A549 (cell line): ENCODE measurements at regions not wholly inside any gene's neighbourhood (a gene's known extent, or its start where the extent isn't known, plus 50 kb on each side); places are given as distances from the start of the nearest gene placed in this dataset.

Source experiments
- EP300 ChIP-seq, 2 experiments: fragments of >200 bp; sonication (Bioruptor Twin); formaldehyde crosslinking; IDR thresholded peaks; 2 replicates in 1 of 2; 3 replicates in 1 of 2; pipeline ENCODE4 v1.6.1; 2016 to 2017
- MAZ ChIP-seq: fragments of 150-350 bp; IDR thresholded peaks from 2 replicates; pipeline ENCODE4 v1.6.1; 2014; ENCODE audit warnings: antibody characterized with exemption, low read depth, low read length, borderline replicate concordance
- NR3C1 ChIP-seq: fragments of >200 bp; sonication (Bioruptor Twin); formaldehyde crosslinking; IDR thresholded peaks from 3 replicates; pipeline ENCODE4 v1.6.1; 2017
- POLR2A ChIP-seq: IDR thresholded peaks from 2 replicates; pipeline ENCODE4 v1.6.1; 2012; ENCODE audit warnings: mild to moderate bottlenecking, low read length
- RAD21 ChIP-seq, 2 experiments: fragments of >200 bp in 1 of 2; sonication (Bioruptor Twin) in 1 of 2; formaldehyde crosslinking in 1 of 2; IDR thresholded peaks in 1 of 2; conservative IDR thresholded peaks in 1 of 2; 2 replicates in 1 of 2; 3 replicates in 1 of 2; pipeline ENCODE4 v1.6.1; 2012 to 2018; ENCODE audit warnings: inconsistent platforms in 1 of 2
- RFX5 ChIP-seq: fragments of 450-650 bp; IDR thresholded peaks from 2 replicates; pipeline ENCODE4 v1.7.1; 2014; ENCODE audit warnings: antibody characterized with exemption, mild to moderate bottlenecking, moderate library complexity
- ZC3H11A ChIP-seq: fragments of 450-650 bp; IDR thresholded peaks from 2 replicates; pipeline ENCODE4 v1.6.1; 2014; ENCODE audit warnings: antibody characterized with exemption, mild to moderate bottlenecking
- TF ChIP-seq, protein P1 (sequence below): fragments of 150-350 bp; IDR thresholded peaks from 2 replicates; pipeline ENCODE4 v1.6.1; 2014; ENCODE audit warnings: low read depth, mild to moderate bottlenecking, low read length
- TF ChIP-seq, protein P2 (sequence below): fragments of >200 bp; sonication (Bioruptor Twin); formaldehyde crosslinking; IDR thresholded peaks from 3 replicates; pipeline ENCODE4 v1.5.1; 2016
- TF ChIP-seq, protein P3 (sequence below): IDR thresholded peaks from 2 replicates; pipeline ENCODE4 v1.6.1; 2012

DNA sequence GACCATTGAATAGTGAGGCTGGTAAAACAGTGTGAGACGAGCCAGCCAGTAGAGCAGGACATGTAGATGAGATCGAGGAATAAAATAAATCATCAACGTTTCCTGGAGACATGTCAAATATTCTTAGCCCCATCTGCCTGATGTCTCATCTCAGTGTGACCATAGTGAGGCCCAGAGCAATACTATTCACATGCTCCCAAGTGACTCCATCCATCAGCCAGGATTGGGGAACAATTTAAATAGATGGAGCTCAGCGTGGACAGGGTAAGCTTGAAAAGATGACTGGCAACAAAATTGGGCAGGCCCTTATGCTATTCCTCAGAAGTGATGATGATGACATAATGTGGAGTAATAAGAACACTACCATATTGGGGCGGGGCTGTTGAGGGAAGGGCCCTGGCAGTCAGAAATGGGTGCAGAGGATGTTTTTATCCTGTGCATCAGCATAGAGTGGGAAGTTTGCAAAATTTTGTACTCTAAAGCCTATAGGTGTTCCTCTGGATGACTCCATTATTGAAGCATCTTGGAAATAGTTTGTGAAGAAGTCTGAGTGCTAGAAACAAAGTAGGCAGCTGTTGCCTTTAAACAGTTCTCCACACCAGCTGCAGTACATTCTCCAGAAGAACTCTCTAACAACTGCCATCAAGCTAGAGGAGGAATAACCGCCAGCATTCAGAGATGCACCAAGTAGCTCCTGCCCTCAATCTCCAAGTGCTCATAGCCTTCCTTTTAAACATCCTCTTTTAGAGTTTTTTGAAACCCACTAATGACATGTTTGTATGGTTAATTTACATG is 333.0 kb downstream of the DCHS2 start:
- no peak for TF ChIP-seq ZC3H11A
- TF ChIP-seq, protein P1, sequence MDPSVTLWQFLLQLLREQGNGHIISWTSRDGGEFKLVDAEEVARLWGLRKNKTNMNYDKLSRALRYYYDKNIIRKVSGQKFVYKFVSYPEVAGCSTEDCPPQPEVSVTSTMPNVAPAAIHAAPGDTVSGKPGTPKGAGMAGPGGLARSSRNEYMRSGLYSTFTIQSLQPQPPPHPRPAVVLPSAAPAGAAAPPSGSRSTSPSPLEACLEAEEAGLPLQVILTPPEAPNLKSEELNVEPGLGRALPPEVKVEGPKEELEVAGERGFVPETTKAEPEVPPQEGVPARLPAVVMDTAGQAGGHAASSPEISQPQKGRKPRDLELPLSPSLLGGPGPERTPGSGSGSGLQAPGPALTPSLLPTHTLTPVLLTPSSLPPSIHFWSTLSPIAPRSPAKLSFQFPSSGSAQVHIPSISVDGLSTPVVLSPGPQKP = no peak
- TF ChIP-seq MAZ = no peak
- no peak for TF ChIP-seq POLR2A
- TF ChIP-seq, protein P2, sequence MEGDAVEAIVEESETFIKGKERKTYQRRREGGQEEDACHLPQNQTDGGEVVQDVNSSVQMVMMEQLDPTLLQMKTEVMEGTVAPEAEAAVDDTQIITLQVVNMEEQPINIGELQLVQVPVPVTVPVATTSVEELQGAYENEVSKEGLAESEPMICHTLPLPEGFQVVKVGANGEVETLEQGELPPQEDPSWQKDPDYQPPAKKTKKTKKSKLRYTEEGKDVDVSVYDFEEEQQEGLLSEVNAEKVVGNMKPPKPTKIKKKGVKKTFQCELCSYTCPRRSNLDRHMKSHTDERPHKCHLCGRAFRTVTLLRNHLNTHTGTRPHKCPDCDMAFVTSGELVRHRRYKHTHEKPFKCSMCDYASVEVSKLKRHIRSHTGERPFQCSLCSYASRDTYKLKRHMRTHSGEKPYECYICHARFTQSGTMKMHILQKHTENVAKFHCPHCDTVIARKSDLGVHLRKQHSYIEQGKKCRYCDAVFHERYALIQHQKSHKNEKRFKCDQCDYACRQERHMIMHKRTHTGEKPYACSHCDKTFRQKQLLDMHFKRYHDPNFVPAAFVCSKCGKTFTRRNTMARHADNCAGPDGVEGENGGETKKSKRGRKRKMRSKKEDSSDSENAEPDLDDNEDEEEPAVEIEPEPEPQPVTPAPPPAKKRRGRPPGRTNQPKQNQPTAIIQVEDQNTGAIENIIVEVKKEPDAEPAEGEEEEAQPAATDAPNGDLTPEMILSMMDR = no peak
- TF ChIP-seq EP300 (IDR thresholded peaks at IDR 0.05) = no peak
- TF ChIP-seq NR3C1 = no peak
- TF ChIP-seq RFX5 = no peak
- TF ChIP-seq RAD21 (conservative IDR thresholded peaks at IDR 0.05 in 1 of 2, IDR thresholded peaks at IDR 0.05 in 1 of 2) = no peak
- TF ChIP-seq, protein P3, sequence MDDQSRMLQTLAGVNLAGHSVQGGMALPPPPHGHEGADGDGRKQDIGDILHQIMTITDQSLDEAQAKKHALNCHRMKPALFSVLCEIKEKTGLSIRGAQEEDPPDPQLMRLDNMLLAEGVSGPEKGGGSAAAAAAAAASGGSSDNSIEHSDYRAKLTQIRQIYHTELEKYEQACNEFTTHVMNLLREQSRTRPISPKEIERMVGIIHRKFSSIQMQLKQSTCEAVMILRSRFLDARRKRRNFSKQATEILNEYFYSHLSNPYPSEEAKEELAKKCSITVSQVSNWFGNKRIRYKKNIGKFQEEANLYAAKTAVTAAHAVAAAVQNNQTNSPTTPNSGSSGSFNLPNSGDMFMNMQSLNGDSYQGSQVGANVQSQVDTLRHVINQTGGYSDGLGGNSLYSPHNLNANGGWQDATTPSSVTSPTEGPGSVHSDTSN = no peak
